HG02938 (cell line): ENCODE measurements at regions not wholly inside any gene's neighbourhood (a gene's known extent, or its start where the extent isn't known, plus 50 kb on each side); places are given as distances from the start of the nearest gene placed in this dataset.
"Not testable (repeated sequence)": the region's sequence is repeated elsewhere in the genome, so short reads cannot be mapped to it uniquely, and the experiment has no call there.

Experiments
- ATAC-seq: cut with Tn5 transposase; IDR thresholded peaks from one replicate; pipeline ENCODE4 v1.9.1; 2021; ENCODE audit warnings: mild to moderate bottlenecking, moderate library complexity; ENCODE audit not compliant: unreplicated experiment

GRCh38 chr10:44564361-44564760 is 179.5 kb upstream of the CXCL12 start:
- ATAC-seq, result no peak

DNA sequence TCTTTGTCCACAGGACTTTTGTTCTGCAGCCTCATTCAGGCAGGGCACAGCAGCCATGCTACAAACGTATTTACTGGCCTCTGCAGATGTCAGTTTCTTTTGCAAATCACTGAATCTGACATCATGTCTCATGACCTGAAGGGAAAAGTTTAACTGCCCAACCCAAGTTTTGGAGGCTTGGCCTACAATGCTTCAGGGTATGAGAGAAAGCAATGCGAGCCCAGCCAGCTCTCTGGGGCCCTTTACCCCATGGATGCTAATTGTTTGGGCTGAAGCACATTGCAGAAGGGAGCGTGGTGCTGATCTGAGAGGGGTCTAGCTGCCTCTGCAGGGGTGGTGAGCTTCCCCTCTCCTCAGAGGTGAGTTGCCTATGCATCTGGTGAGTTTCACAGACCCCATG is 179.9 kb upstream of the CXCL12 start:
- ATAC-seq, result no peak

- ATAC-seq, result no peak
Measured at GRCh38 chr10:44566786-44567185, 181.9 kb upstream of the CXCL12 start.

GRCh38 chr10:44567471-44567870 is 182.6 kb upstream of the CXCL12 start:
- ATAC-seq, result no peak

DNA sequence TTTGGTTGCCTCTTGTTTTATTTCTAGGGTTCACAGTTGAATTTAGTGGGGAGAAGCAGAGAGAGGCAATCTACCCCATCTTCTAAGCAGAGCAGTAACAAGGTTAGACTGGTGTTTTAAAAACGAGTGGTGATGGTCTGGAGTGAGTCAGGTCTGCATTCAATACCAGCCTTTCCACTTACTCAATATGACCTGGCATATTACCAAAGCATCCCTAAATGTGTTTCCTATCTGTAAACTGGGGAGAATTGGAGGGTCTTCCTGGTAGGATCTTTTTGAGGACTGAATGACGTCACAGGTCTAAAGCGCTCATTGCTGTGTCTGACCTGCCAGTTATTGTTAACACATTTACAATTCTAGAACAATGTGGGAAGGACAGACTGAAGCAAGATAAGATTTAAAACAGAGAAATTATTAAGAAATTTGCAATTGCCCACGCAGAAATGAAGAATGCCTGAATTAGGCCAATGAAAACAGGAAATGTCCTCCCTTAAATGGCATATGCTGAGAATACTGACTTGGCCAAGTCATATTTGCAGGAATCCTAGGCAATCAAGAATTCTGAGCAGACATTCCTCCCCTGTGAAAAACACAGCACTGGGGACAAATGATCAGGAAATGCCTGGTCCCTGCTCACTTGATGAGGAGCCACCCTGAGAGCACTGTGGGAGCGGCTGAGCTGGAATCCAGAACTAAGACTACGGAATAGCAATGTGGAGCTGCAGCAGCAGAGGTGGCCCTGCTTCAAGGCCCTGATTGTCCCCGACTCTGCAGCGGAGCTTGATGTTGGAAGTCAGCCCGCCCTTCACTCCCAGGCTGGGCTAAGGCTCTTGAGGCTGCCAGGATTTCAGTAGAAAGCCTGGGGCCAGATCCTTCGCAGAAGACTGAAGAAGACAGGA is 184.5 kb upstream of the CXCL12 start:
- no peak for ATAC-seq

GRCh38 chr10:44571701-44572100 is 186.8 kb upstream of the CXCL12 start:
- no peak for ATAC-seq

DNA sequence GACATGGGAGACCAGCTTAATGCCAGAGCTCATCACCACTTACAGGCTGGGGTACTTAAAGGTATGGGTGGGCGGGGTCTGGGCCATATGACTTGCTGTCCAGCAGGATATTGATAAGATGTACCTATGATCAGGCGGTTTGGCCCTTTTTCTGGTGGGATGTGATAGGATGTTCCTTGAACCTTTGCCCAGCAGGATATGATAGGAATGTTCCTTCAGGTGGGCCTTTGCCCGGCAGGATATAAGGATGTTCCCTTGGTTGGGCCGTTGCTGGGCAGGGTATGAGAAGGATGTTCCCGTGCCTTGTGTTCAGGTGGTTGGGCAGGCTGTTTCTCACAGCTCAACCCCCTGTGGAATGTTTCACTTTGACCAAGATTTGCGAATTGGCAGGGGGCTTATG is 187.2 kb upstream of the CXCL12 start:
- ATAC-seq, result no peak

- ATAC-seq, result no peak
Measured at GRCh38 chr10:44573821-44574220, 188.9 kb upstream of the CXCL12 start.

DNA sequence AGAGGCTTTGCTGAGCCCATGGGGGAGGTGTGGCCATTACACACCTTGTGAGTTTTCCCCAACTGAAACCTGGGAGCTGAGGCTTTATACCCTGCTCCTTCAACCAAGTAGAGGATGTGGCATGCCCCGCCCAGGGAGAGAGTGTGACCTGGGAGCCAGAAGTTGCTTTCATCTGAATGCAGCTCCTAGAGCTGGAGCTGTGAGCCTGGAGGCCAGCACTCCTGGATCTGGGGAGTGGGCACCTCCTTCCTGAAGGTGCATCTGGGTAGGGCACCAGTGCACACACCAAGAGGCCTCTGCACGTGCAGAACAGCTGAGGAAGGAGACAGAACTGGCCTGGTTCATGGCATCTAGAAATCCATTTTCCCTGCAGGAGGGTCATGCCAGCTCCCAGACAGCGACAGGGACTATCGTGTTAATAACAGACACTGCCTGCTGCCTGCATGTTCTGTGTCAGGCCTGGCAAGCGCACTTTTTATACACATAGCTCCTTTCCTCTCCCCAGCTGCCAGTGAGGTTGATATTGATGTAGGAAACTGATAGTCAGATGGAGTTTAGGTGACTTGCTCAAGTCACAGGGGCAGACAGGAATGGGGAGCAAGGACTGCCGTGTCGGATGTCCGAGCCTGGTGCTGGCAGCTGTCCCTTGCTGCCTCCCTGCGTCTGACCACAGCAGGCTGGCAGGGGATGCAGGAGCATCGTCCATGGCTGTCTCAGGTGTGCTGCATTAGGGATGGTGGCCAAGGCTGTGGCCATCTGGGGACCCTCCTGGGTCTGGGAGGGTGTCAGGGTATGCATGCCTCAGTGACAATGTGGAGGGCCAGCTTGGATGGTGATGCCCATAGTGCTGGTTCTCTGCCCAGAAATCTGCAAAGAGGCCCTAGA is 189.9 kb upstream of the CXCL12 start:
- no peak for ATAC-seq

DNA sequence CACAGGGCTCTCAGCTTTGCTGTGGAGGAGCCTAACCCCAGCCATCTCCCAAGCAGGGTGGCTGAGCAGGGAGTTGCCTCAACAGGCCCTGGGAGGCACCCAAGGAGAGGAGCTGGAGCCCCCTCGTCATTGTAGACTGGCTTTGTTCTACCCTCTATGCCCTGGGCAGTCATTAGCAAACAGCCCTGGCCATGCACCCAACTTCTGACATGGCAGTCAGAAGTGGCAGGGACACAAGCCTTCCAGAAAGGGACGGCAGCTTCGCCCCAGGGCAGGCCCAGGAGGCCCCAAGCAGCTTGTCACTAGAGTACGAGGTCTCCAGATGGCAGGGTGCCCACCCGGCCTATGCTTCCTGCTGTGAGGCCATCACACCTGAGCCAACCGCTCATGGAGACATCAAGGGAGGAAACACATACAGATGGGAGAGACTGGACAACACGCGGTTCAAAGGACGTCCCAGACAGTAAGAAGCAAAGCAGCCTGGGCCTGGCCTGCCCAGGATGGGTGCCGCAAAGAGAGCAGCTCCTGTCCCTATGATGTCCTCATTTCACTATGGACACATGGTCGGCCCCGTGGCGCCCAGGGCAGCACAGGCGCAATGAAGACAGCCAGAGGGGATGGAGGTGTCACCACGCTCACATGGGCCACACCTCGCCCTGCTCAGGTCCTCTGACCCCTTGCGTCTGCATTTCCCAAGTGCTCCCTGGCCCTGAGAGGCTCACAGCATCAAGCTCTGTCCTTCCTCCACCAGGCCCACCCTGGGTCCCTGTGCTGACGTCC is 190.9 kb upstream of the CXCL12 start:
- no peak for ATAC-seq

DNA sequence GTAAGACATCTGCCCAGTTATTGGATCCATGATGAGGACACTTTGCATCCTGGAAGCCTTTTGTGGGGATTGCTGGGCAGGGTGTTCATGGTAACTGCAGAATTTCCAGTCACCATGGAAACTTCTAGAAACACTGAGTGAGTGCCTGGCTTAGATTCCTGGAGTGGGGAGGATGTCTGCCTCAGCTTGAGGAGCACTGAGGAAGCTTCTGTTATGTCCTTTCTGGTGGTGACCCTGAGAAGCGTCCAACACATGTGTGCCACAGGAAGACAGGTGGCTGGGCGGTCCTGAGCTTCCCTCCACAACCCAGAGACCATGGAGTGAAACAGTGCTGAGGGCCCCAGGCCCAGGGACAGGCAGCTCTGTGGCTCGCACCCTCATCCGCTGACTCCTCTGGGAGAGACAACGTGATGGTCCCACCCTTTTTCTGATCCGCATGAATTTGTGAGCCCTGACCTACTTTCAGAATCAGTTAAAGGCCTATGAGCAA is 191.8 kb upstream of the CXCL12 start:
- no peak for ATAC-seq

DNA sequence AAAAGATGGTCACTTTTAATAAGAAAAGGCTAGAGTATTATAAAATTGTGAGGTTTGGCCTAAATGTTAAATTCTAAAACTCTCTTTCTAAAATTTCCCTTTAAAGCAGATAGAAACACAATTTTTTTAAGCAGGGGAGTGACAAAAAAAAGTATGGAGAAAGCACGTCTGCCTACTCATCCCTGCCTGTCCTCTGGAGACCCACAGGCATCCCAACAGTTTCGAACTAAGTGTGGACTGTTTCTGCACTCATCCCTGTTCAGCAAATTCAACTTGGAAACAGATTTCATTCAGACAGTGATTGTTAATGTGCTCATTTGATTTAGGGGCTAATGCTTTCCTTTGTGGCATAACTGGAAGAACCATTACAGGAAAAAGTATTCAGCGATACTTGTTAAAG is 192.6 kb upstream of the CXCL12 start:
- no peak for ATAC-seq

DNA sequence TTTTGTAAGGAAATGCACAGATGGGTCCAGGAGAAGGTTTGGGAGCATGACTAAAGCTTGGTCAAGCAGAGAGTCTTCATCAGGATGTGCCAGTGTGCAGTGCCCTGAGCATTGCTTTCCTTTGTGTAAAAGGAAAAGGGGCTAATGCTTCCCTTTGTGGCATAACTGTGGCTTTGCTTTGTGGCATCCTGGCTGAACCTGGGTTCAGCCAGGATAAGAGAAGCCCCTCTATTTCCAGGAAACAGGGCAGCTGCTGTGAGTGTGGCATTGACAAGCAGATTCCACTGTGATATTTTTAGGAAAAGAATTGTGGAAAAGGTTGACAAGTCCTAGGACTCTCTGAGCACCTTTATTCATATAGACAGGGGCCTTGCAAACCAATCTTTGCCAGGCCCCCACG is 193.4 kb upstream of the CXCL12 start:
- no peak for ATAC-seq

DNA sequence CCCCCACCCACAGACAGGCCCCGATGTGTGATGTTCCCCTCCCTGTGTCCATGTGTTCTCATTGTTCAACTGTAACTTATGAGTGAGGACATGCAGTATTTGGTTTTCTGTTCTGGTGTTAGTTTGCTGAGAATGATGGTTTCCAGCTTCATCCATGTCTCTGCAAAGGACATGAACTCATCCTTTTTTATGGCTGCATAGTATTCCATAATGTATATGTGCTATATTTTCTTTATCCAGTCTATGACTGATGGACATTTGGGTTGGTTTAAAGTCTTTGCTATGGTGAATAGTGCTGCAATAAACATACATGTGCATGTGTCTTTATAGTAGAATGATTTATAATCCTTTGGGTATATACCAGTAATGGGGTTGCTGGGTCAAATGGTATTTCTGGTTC is 194.1 kb upstream of the CXCL12 start:
- ATAC-seq, result not testable (repeated sequence)

- no peak for ATAC-seq
Measured at GRCh38 chr10:44581996-44582395, 197.1 kb upstream of the CXCL12 start.

- ATAC-seq, result no peak
Measured at GRCh38 chr10:44587488-44588318, 202.8 kb upstream of the CXCL12 start.

DNA sequence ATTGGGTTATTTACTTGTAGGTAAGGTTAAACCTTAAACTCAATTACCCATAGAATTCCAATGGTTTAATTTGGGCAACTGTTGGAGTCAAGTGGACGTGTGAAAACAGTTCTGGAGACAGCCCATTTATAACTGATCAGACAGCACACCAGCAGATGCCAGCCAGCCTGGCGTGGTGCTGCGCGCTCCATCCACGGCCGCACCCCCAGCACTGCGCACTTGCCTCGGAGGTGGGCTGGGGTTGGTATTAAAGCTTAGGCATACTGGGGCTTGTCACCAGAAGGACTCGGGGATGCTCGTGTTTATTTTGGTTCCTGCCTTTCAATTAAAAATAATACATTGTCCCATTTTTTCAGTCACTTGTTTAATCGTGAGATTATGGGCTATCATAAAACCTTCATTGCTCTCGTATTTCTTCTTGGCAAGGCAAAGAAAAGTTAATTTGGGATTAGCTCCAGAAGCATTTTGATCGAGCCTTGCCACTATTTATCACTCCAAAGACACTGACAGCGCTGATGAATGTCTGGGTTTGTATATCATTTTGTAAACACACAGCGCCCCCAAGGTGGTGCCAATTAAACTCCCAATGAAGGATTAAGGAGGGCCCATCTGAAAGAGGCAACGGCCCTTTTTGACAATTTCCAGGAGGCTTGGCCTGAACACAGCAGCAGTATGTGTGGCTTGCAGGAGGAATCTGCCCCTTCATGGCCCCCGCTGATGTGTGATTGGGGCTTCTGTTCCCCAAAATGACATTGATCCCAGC is 204.5 kb upstream of the CXCL12 start:
- ATAC-seq, result no peak

DNA sequence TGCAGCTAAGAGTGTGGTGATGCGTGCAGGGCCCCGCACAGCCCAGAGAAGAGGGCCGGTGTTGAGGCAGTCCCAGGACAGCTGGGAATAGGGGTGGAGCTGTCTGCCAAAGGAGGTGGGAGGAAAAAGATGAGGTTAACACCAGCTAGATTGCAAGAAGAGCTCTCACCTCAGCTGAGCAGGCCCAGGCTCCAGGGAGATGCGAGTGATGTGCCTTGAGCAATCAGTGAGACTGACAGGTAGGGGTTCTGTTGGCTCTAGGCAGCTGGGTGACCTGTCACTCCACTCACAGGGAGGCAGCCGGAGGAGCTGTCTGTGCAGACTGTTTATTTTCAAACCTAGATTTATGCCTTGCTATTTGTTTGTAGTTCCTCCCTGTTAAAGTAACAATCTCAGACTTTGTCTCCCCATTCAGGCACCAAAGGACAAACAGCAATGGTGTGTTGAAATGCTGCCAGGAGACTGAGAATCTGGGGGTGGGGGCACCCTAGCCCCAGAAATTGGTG is 205.1 kb upstream of the CXCL12 start:
- no peak for ATAC-seq

DNA sequence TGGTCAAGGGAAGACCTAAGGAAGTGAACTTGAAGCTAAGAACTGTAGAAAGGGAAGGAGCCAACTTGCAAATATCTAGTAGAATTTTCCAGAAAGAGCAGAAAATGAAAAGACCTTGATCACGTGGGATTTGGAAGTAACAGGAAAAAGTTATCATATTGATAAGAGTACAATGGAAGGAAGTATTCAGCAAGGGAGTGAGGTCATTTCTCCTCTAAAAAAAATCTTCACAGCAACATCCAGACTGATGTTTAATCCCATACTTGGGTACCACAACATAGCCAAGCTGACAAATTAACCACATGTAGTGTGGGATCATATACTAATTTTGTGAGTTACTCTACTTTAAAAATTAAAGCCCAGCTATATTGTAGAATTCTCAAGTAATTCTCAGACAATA is 207.0 kb upstream of the CXCL12 start:
- no peak for ATAC-seq
